ENCODE measurements at regions not wholly inside any gene's neighbourhood (a gene's known extent, or its start where the extent isn't known, plus 50 kb on each side); places are given as distances from the start of the nearest gene placed in this dataset.

- no peak for TF ChIP-seq CTCF (IDR thresholded peaks at IDR 0.05)
- no peak for TF ChIP-seq POLR2A (IDR thresholded peaks at IDR 0.05)
These were observed 270.6 kb downstream of the SS18 start for GRCh38 chr18:25819746-25820363.
